ENCODE measurements at regions not wholly inside any gene's neighbourhood (a gene's known extent, or its start where the extent isn't known, plus 50 kb on each side); places are given as distances from the start of the nearest gene placed in this dataset.

- TF ChIP-seq CTCF (IDR thresholded peaks at IDR 0.05 in 4 of 5, conservative IDR thresholded peaks at IDR 0.05 in 1 of 5) (no peak), POLR2A (IDR thresholded peaks at IDR 0.05) (no peak)
These were observed 49.6 kb upstream of the OSMR start for GRCh38 chr5:38795986-38796741.
